ENCODE measurements at regions not wholly inside any gene's neighbourhood (a gene's known extent, or its start where the extent isn't known, plus 50 kb on each side); places are given as distances from the start of the nearest gene placed in this dataset.

GRCh38 chr1:198374288-198374687 lies 166.2 kb downstream of the ATP6V1G3 start:
- Histone ChIP-seq H3K4me1 (ENCODE audit: insufficient read depth, low read length) (no peaks in the 10 kb centered on the region), H3K9me3 (ENCODE audit: low read length) (peaks cover 7% of the 10 kb centered on the region; the same call in 1 of the 2 replicates), H3K27me3 (ENCODE audit: control insufficient read depth in 1 of 2, insufficient read depth in 2 of 2, low read length in 2 of 2) (no peaks in the 10 kb centered on the region), H3K4me2 (ENCODE audit: low read depth, low read length) (no peak overlapping the region), H3K4me3 (replicated peaks in 1 of 3; ENCODE audit: insufficient read depth in 1 of 3, low read depth in 2 of 3, low read length in 3 of 3) (no peak overlapping the region), H3K36me3 (replicated peaks in 1 of 2; ENCODE audit: control insufficient read depth in 1 of 2, insufficient read depth in 2 of 2, low read length in 2 of 2) (no peaks in the 10 kb centered on the region), H4K20me1 (ENCODE audit: insufficient read depth, low read length) (no peaks in the 10 kb centered on the region), H3K79me2 (ENCODE audit: insufficient read depth, low read length) (no peaks in the 10 kb centered on the region), H3K9ac (ENCODE audit: insufficient read depth, low read depth, low read length) (no peak overlapping the region), H2AFZ (ENCODE audit: low read length) (no peak overlapping the region), H3K27ac (ENCODE audit: extremely low read length, insufficient read depth, low read length) (no peak overlapping the region)
- ChIA-PET POLR2A (no interaction called here), CTCF (ENCODE audit: low intra/inter-chr PET ratio, low total read pairs) (no interaction called here)
- ATAC-seq: no peak
- in situ Hi-C loops (cut with HindIII; ENCODE audit: extremely low pct_ligation_motif_present, low pct_unique_long_range_greater_than_20kb): no loop called here
- peak; percentile 97 for TF ChIP-seq ZNF331 (CRISPR knock-in tag; IDR thresholded peaks at IDR 0.05)
- TF ChIP-seq FOXP1 (IDR thresholded peaks at IDR 0.05): no peak
- TF ChIP-seq FOXP1 (CRISPR knock-in tag; IDR thresholded peaks at IDR 0.05): no peak
- DNase-seq (ENCODE audit: low spot score): no peak
- FAIRE-seq: no peak
- intact Hi-C loops (cut with micrococcal nuclease; ENCODE audit: unreplicated experiment): no loop called here
- no TSS peak for BruUV-seq (replicated peaks)

- peaks cover 7% of the 10 kb centered on the region; the same call in 1 of the 2 replicates for H3K9me3 ChIP-seq (ENCODE audit: low read length)
- CTCF ChIA-PET (ENCODE audit: low intra/inter-chr PET ratio, low total read pairs): no interaction called here
- DNase-seq (ENCODE audit: low spot score): no peak
- no peak for ATAC-seq
- no peaks in the 10 kb centered on the region for H3K27me3 ChIP-seq (ENCODE audit: control insufficient read depth in 1 of 2, insufficient read depth in 2 of 2, low read length in 2 of 2)
- FAIRE-seq: no peak
- POLR2A ChIA-PET: no interaction called here
- H3K4me3 ChIP-seq (replicated peaks in 1 of 3; ENCODE audit: insufficient read depth in 1 of 3, low read depth in 2 of 3, low read length in 3 of 3): no peak overlapping the region
- H3K27ac ChIP-seq (ENCODE audit: extremely low read length, insufficient read depth, low read length): no peak overlapping the region
- in situ Hi-C loops (cut with HindIII; ENCODE audit: extremely low pct_ligation_motif_present, low pct_unique_long_range_greater_than_20kb) (no loop called here), intact Hi-C loops (cut with micrococcal nuclease; ENCODE audit: unreplicated experiment) (no loop called here)
- H3K79me2 ChIP-seq (ENCODE audit: insufficient read depth, low read length): no peaks in the 10 kb centered on the region
- no peak overlapping the region for H3K9ac ChIP-seq (ENCODE audit: insufficient read depth, low read depth, low read length)
- H3K36me3 ChIP-seq (replicated peaks in 1 of 2; ENCODE audit: control insufficient read depth in 1 of 2, insufficient read depth in 2 of 2, low read length in 2 of 2): no peaks in the 10 kb centered on the region
- no TSS peak for BruUV-seq (replicated peaks)
- no peak overlapping the region for H3K4me2 ChIP-seq (ENCODE audit: low read depth, low read length)
- H4K20me1 ChIP-seq (ENCODE audit: insufficient read depth, low read length): no peaks in the 10 kb centered on the region
- WGBS (ENCODE audit: low lambda C conversion rate): 2% methylated on average over 3 of the region's 3 CpGs
- no peaks in the 10 kb centered on the region for H3K4me1 ChIP-seq (ENCODE audit: insufficient read depth, low read length)
- H2AFZ ChIP-seq (ENCODE audit: low read length): no peak overlapping the region
- TF ChIP-seq ZBTB34 (CRISPR knock-in tag; IDR thresholded peaks at IDR 0.05) (no peak), NFAT5 (CRISPR knock-in tag; IDR thresholded peaks at IDR 0.05) (no peak), ZNF274 (CRISPR knock-in tag; IDR thresholded peaks at IDR 0.05) (no peak), NR2C2 (CRISPR knock-in tag; IDR thresholded peaks at IDR 0.05; ENCODE audit: borderline replicate concordance) (no peak), ZNF83 (CRISPR knock-in tag; IDR thresholded peaks at IDR 0.05; ENCODE audit: borderline replicate concordance) (no peak), RNF219 (CRISPR knock-in tag; IDR thresholded peaks at IDR 0.05) (no peak), ONECUT2 (CRISPR knock-in tag; IDR thresholded peaks at IDR 0.05) (no peak), ETV6 (CRISPR knock-in tag; conservative IDR thresholded peaks at IDR 0.05) (no peak), ZNF562 (CRISPR knock-in tag; IDR thresholded peaks at IDR 0.05; ENCODE audit: borderline replicate concordance) (no peak)
Measured at GRCh38 chr1:198373376-198373775, 167.1 kb downstream of the ATP6V1G3 start.

Measured in HepG2 (cell line).